Karpas-422 (cell line): ENCODE measurements at regions not wholly inside any gene's neighbourhood (a gene's known extent, or its start where the extent isn't known, plus 50 kb on each side); places are given as distances from the start of the nearest gene placed in this dataset.

ENCODE experiments used
- DNase-seq: peaks from one replicate; pipeline ENCODE4 v3.0.0-alpha.2; 2015
- H2AFZ ChIP-seq: fragments of 200-600 bp; sonication (generic); 2 replicates; pipeline ENCODE4 v1.6.1; 2014; ENCODE audit warnings: antibody characterized with exemption, low read length, mixed read lengths
- H3K27ac ChIP-seq: fragments of 200-600 bp; sonication (generic); 2 replicates; pipeline ENCODE4 v1.5.1; 2014; ENCODE audit warnings: mild to moderate bottlenecking, low read length, moderate library complexity
- H3K27me3 ChIP-seq: fragments of 200-600 bp; sonication (generic); 2 replicates; pipeline ENCODE4 v1.6.1; 2014; ENCODE audit warnings: low read length, mixed read lengths
- H3K36me3 ChIP-seq: fragments of 200-600 bp; sonication (generic); 2 replicates; pipeline ENCODE4 v1.6.1; 2014; ENCODE audit warnings: low read length, mixed read lengths; ENCODE audit not compliant: insufficient read depth
- H3K4me1 ChIP-seq: fragments of 200-600 bp; sonication (generic); 2 replicates; pipeline ENCODE4 v1.6.1; 2014; ENCODE audit warnings: mild to moderate bottlenecking, low read length, mixed read lengths
- H3K4me2 ChIP-seq: fragments of 200-600 bp; sonication (generic); 2 replicates; pipeline ENCODE4 v1.6.1; 2014; ENCODE audit warnings: low read length, low read depth, mild to moderate bottlenecking; ENCODE audit not compliant: poor library complexity, severe bottlenecking
- H3K4me3 ChIP-seq: fragments of 200-600 bp; sonication (generic); 2 replicates; pipeline ENCODE4 v1.5.1; 2014; ENCODE audit warnings: mild to moderate bottlenecking, antibody characterized with exemption, low read length, mixed read lengths
- H3K79me2 ChIP-seq: fragments of 200-600 bp; sonication (generic); 2 replicates; pipeline ENCODE4 v1.6.1; 2014; ENCODE audit warnings: mild to moderate bottlenecking, low read length, mixed read lengths
- H3K9ac ChIP-seq: fragments of 200-600 bp; sonication (generic); 2 replicates; pipeline ENCODE4 v1.6.0; 2014; ENCODE audit warnings: low read length
- H3K9me2 ChIP-seq: fragments of 200-600 bp; sonication (generic), shearing (Covaris generic); replicated peaks from 2 replicates; pipeline ENCODE4 v1.6.0; 2014; ENCODE audit warnings: mild to moderate bottlenecking, low read length, moderate library complexity; ENCODE audit not compliant: insufficient read depth
- H3K9me3 ChIP-seq: fragments of 300-700, 200-600 bp; sonication (generic); 2 replicates; pipeline ENCODE4 v1.6.1; 2014; ENCODE audit warnings: low read length, mixed read lengths
- H4K20me1 ChIP-seq: fragments of 200-600 bp; sonication (generic); 2 replicates; pipeline ENCODE4 v1.6.1; 2014; ENCODE audit warnings: mild to moderate bottlenecking, antibody characterized with exemption, low read length, low read depth; ENCODE audit not compliant: insufficient read depth

GRCh38 chr18:67159662-67160061 lies 356.9 kb downstream of the DSEL start:
- H3K9ac ChIP-seq = no peak overlapping the region
- H3K9me2 ChIP-seq = 0 out of 2 replicates have a peak, but pooled peaks cover 4% of the 10 kb centered on the region
- H3K27ac ChIP-seq = no peak overlapping the region
- H3K4me1 ChIP-seq = no peaks in the 10 kb centered on the region
- H3K9me3 ChIP-seq = peaks cover 40% of the 10 kb centered on the region
- no peak overlapping the region for H3K4me3 ChIP-seq
- no peaks in the 10 kb centered on the region for H3K79me2 ChIP-seq
- H4K20me1 ChIP-seq = no peaks in the 10 kb centered on the region
- no peak for DNase-seq
- H2AFZ ChIP-seq = no peak overlapping the region
- H3K4me2 ChIP-seq = no peak overlapping the region
- no peaks in the 10 kb centered on the region for H3K27me3 ChIP-seq
- H3K36me3 ChIP-seq = no peaks in the 10 kb centered on the region; the same call in 1 of the 2 replicates

- no peak for DNase-seq
- H3K9me2 ChIP-seq = no peaks in the 10 kb centered on the region; the same call in 1 of the 2 replicates
- H3K9ac ChIP-seq = no peak overlapping the region
- H2AFZ ChIP-seq = no peak overlapping the region
- no peaks in the 10 kb centered on the region for H3K4me1 ChIP-seq
- H3K79me2 ChIP-seq = no peaks in the 10 kb centered on the region
- peaks cover 26% of the 10 kb centered on the region for H3K9me3 ChIP-seq
- H3K36me3 ChIP-seq = no peaks in the 10 kb centered on the region; the same call in 1 of the 2 replicates
- no peaks in the 10 kb centered on the region for H3K27me3 ChIP-seq
- H4K20me1 ChIP-seq = no peaks in the 10 kb centered on the region
- no peak overlapping the region for H3K4me2 ChIP-seq
- H3K27ac ChIP-seq = no peak overlapping the region
- no peak overlapping the region for H3K4me3 ChIP-seq
These were observed 361.5 kb downstream of the DSEL start for GRCh38 chr18:67154979-67155378.

- H3K9me2 ChIP-seq = no peaks in the 10 kb centered on the region; the same call in 1 of the 2 replicates
- no peak overlapping the region for H3K4me2 ChIP-seq
- peaks cover 30% of the 10 kb centered on the region for H3K9me3 ChIP-seq
- H4K20me1 ChIP-seq = no peaks in the 10 kb centered on the region
- no peaks in the 10 kb centered on the region for H3K27me3 ChIP-seq
- no peak for DNase-seq
- H3K9ac ChIP-seq = no peak overlapping the region
- no peak overlapping the region for H3K4me3 ChIP-seq
- H3K27ac ChIP-seq = no peak overlapping the region
- no peaks in the 10 kb centered on the region for H3K79me2 ChIP-seq
- H3K4me1 ChIP-seq = no peaks in the 10 kb centered on the region
- H2AFZ ChIP-seq = no peak overlapping the region
- no peaks in the 10 kb centered on the region; the same call in 1 of the 2 replicates for H3K36me3 ChIP-seq
These were observed 365.2 kb downstream of the DSEL start for GRCh38 chr18:67151366-67151765.

- H3K9ac ChIP-seq = no peak overlapping the region
- H3K4me2 ChIP-seq = no peak overlapping the region
- H3K36me3 ChIP-seq = no peaks in the 10 kb centered on the region
These were observed 370.8 kb downstream of the DSEL start for GRCh38 chr18:67145586-67146292.

GRCh38 chr18:67144329-67144728 lies 372.2 kb downstream of the DSEL start:
- H3K36me3 ChIP-seq = no peaks in the 10 kb centered on the region
- no peaks in the 10 kb centered on the region for H3K4me1 ChIP-seq
- no peaks in the 10 kb centered on the region for H3K27me3 ChIP-seq
- H2AFZ ChIP-seq = no peak overlapping the region
- no peaks in the 10 kb centered on the region for H3K9me2 ChIP-seq
- H3K9me3 ChIP-seq = peaks cover 37% of the 10 kb centered on the region
- no peak overlapping the region for H3K4me2 ChIP-seq
- H3K4me3 ChIP-seq = no peak overlapping the region
- H4K20me1 ChIP-seq = no peaks in the 10 kb centered on the region
- no peaks in the 10 kb centered on the region for H3K79me2 ChIP-seq
- no peak overlapping the region for H3K27ac ChIP-seq
- DNase-seq = no peak
- no peak overlapping the region for H3K9ac ChIP-seq

More at GRCh38 chr18:67145586-67146292, 370.8 kb downstream of the DSEL start:
- no peaks in the 10 kb centered on the region for H3K4me1 ChIP-seq
- H3K9me2 ChIP-seq = no peaks in the 10 kb centered on the region
- peaks cover 38% of the 10 kb centered on the region for H3K9me3 ChIP-seq
- H3K4me3 ChIP-seq = no peak overlapping the region
- H4K20me1 ChIP-seq = no peaks in the 10 kb centered on the region
- H2AFZ ChIP-seq = no peak overlapping the region
- no peaks in the 10 kb centered on the region for H3K79me2 ChIP-seq
- no peaks in the 10 kb centered on the region for H3K27me3 ChIP-seq
- H3K27ac ChIP-seq = no peak overlapping the region
- DNase-seq = no peak

GRCh38 chr18:67143028-67143427 lies 373.5 kb downstream of the DSEL start:
- Histone ChIP-seq H3K9me3 (peaks cover 38% of the 10 kb centered on the region), H3K4me2 (no peak overlapping the region), H3K79me2 (no peaks in the 10 kb centered on the region), H2AFZ (no peak overlapping the region), H3K27me3 (no peaks in the 10 kb centered on the region), H3K4me1 (no peaks in the 10 kb centered on the region), H3K9me2 (no peaks in the 10 kb centered on the region), H3K27ac (no peak overlapping the region), H3K9ac (no peak overlapping the region), H3K36me3 (no peaks in the 10 kb centered on the region), H3K4me3 (no peak overlapping the region), H4K20me1 (no peaks in the 10 kb centered on the region)
- no peak for DNase-seq

- H3K36me3 ChIP-seq = no peaks in the 10 kb centered on the region
- H3K79me2 ChIP-seq = no peaks in the 10 kb centered on the region
- DNase-seq = no peak
- H3K4me3 ChIP-seq = no peak overlapping the region
- no peaks in the 10 kb centered on the region for H3K9me2 ChIP-seq
- no peak overlapping the region for H3K27ac ChIP-seq
- H3K27me3 ChIP-seq = no peaks in the 10 kb centered on the region
- H4K20me1 ChIP-seq = no peaks in the 10 kb centered on the region
- H2AFZ ChIP-seq = no peak overlapping the region
- H3K4me2 ChIP-seq = no peak overlapping the region
- no peak overlapping the region for H3K9ac ChIP-seq
- no peaks in the 10 kb centered on the region for H3K4me1 ChIP-seq
- H3K9me3 ChIP-seq = peaks cover 40% of the 10 kb centered on the region
These were observed 373.9 kb downstream of the DSEL start for GRCh38 chr18:67142604-67143003.

GRCh38 chr18:67140495-67140894 lies 376.0 kb downstream of the DSEL start:
- Histone ChIP-seq H3K79me2 (no peaks in the 10 kb centered on the region), H3K4me3 (no peak overlapping the region), H3K27me3 (no peaks in the 10 kb centered on the region), H3K9me2 (no peaks in the 10 kb centered on the region), H3K27ac (no peak overlapping the region), H3K9ac (no peak overlapping the region), H3K9me3 (peaks cover 39% of the 10 kb centered on the region), H3K4me1 (no peaks in the 10 kb centered on the region), H3K36me3 (no peaks in the 10 kb centered on the region), H4K20me1 (no peaks in the 10 kb centered on the region), H3K4me2 (no peak overlapping the region), H2AFZ (no peak overlapping the region)
- no peak for DNase-seq
